Retinal pigment epithelial cell (primary cell): ENCODE measurements at regions not wholly inside any gene's neighbourhood (a gene's known extent, or its start where the extent isn't known, plus 50 kb on each side); places are given as distances from the start of the nearest gene placed in this dataset.

Experiments
- DNase-seq: peaks from one replicate; pipeline ENCODE4 v3.0.0-alpha.2; 2010; ENCODE audit warnings: low read depth
- H3K4me3 ChIP-seq: 2 replicates; pipeline ENCODE4 v1.5.1; 2011; ENCODE audit warnings: mild to moderate bottlenecking, low read length, control low read depth, moderate library complexity
- TF ChIP-seq, protein P1 (sequence below): conservative IDR thresholded peaks from 2 replicates; pipeline ENCODE4 v1.5.1; 2011; ENCODE audit warnings: low read depth, low read length, control low read depth, inconsistent platforms

DNA sequence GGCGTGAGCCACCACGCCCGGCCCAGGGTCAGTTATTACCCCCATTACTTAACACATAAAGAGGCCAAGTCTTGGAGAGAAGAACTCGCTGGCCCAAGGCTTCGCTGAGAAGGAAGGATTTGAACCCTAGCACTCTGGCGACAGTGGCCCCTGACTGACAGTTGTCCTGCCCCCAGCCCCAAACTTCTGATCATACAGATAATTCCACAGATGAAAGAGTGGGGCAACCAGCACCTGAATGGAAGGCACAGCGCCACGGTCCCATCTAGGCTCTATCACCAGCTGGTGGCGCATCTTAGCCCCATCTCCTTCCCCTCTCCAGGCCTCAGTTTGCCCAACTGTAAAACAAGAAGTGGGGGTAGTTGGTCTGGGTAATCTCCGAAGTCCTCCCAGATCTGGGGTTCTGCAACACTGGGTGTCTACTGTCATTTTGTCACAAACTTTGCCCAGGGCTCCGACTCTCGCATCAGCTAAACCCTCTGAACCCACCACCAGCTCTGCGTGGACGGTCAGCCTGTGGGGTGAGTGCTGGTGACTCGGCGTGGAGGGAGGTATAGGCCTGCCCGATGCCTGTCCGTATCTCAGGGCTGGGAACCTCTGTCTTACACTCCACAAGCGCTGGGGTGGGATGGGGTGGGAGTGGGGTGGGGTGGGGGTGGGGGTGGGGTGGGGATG lies 209.3 kb downstream of the C9orf50 start:
- no peak for DNase-seq
- TF ChIP-seq, protein P1, sequence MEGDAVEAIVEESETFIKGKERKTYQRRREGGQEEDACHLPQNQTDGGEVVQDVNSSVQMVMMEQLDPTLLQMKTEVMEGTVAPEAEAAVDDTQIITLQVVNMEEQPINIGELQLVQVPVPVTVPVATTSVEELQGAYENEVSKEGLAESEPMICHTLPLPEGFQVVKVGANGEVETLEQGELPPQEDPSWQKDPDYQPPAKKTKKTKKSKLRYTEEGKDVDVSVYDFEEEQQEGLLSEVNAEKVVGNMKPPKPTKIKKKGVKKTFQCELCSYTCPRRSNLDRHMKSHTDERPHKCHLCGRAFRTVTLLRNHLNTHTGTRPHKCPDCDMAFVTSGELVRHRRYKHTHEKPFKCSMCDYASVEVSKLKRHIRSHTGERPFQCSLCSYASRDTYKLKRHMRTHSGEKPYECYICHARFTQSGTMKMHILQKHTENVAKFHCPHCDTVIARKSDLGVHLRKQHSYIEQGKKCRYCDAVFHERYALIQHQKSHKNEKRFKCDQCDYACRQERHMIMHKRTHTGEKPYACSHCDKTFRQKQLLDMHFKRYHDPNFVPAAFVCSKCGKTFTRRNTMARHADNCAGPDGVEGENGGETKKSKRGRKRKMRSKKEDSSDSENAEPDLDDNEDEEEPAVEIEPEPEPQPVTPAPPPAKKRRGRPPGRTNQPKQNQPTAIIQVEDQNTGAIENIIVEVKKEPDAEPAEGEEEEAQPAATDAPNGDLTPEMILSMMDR, result no peak
- H3K4me3 ChIP-seq, result no peak overlapping the region

DNA sequence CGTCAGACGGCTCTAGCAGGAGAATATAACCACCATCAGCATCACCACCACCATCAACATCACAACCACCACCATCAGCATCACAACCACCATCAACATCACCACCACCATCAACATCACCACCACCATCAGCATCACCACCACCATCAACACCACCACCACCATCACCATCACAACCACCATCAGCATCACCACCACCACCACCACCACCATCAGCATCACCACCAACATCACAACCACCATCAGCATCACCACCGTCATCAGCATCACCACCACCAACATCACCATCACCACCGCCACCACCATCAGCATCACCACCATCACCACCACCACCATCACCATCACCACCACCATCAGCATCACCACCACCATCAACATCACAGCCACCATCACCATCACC lies 210.7 kb downstream of the C9orf50 start:
- H3K4me3 ChIP-seq, result no peak overlapping the region
- no peak for DNase-seq
- TF ChIP-seq, protein P1, result no peak

DNA sequence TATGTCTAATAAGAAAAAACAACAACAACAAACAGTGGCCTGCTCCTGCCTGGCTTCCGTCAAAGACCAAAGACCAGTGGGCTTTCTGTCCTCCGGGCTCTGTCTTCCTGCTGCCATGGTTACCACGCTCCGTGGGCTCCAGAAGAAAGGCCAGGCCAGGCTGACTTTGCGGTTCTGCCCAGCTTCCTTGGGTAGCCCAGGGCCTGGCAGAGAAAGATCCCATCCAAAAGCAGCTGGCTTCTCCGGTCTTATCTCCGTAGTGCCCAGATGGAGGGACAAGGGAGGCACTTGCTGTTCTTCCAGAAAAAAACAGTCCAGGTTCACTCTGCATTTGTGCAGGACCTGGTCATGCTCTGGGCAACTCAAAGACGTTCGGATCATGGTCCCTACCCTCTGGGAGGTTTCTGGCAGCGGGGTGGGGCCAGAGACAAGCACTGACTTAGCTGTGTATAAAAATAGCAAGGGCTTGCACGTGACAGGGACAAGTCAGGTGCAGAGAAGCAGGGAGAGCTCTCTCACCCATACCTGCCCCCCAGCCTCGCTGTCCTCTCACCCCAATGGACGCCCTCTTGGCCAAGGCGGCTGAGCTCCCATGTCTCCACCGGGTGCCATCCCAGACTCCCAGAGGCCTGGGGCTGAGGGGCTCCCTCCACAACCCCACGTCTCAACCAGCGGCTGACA lies 212.2 kb downstream of the C9orf50 start:
- TF ChIP-seq, protein P1, result no peak
- peak; percentile 51 for DNase-seq

DNA sequence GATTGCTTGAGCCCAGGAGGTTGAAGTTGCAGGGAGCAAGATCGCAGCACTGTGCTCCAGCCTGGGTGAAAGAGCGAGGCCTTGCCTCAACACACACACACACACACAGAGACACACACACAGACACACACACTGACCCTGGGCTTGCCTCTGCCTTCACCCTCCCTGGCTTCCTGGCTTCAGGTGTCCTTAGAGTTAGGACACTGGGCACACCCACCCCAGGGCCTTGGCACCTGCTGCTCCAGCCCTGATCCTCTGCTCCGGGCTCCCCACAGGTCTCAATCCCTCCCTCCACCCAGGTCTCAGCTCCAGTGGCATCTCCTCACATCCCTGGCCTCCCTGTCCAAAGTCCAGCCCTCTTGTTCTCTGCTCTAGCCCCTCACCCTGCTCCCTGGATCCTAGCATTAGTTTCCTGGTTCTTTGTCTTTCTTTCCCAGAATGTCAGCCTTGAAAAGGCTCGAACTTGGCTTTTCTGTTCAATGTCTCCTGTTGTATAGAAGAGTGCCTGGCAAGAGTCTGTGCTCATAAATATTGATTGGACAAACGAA lies 212.9 kb downstream of the C9orf50 start:
- TF ChIP-seq, protein P1, result no peak
- no peak overlapping the region for H3K4me3 ChIP-seq
- no peak for DNase-seq

More for the DNA sequence above, 212.2 kb downstream of the C9orf50 start:
- no peak overlapping the region for H3K4me3 ChIP-seq

DNA sequence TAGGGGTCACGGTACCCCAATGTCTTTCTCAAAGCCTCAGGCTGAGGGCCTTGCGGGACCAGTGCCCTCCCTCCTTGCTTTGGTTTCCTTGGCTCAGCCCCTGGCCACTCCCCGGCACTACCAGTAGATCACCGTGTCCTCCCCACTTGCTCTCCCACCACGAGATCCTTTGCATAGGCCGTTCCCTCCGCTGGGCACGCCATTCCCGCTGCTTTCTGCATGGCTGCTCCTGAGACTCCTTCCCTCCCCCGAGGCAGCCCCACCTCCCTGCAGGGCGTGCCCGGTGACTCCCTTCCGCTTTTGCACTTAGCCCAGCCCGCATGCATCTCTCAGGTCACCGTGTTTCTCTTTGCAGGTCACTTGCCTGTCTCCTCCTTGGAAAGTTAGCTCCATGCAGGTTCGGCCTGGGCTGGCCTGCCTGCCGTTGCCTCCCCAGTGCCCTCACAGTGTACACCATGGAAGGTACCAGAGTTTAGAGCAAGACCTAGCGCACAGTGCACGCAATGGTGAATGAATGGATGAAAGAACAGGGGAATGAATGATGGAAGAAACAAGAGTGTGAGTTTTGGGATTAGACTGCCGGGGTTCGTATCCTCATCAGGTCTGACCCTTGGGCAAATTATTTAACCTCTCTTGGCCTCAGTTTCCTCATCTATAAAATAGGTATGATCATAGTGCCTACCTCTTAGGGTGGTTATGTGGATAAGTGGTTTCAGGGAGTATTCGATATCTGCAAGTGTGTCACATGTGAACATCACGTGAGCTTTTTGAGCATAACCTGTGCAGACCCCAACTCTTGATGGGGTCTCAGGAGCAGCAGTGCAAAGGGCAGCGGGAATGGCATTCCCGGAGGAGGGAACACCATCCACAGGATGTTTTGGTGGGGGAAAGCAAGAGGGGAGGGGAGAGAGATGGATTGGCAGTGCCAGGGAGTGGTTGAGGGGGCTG lies 214.3 kb downstream of the C9orf50 start:
- no peak overlapping the region for H3K4me3 ChIP-seq
- DNase-seq, result no peak
- TF ChIP-seq, protein P1, result no peak

DNA sequence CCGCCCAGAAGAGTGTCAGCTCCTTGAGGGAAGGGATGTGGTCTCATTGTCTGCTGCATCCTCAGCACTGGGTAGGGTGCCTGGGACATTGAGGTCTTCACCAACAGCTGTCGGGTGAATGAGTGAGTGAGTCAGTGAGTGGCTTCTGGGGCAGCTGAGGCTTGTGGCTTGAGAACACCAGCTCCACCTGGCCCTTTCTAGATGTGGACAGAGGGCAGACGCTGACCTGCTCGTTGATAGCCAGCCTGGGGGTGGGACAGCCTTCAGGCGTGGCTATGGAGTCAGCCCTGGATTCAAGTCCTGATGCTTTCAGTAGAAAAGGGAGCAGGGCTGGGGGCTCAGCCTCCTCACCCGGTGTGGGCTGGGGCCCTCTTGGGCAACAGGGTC lies 215.1 kb downstream of the C9orf50 start:
- TF ChIP-seq, protein P1, result no peak
- no peak for DNase-seq
- no peak overlapping the region for H3K4me3 ChIP-seq
